GM19372 (cell line): ENCODE measurements at regions not wholly inside any gene's neighbourhood (a gene's known extent, or its start where the extent isn't known, plus 50 kb on each side); places are given as distances from the start of the nearest gene placed in this dataset.

Experiments
- ATAC-seq: cut with Tn5 transposase; IDR thresholded peaks from one replicate; pipeline ENCODE4 v1.9.1; 2021; ENCODE audit warnings: mild to moderate bottlenecking, low read depth, moderate library complexity; ENCODE audit not compliant: unreplicated experiment

GRCh38 chr5:1709171-1709803 lies 90.3 kb downstream of the MRPL36 start:
- ATAC-seq = no peak

- ATAC-seq = no peak
These were observed 91.0 kb downstream of the MRPL36 start for GRCh38 chr5:1708592-1709141.

- no peak for ATAC-seq
These were observed 92.2 kb downstream of the MRPL36 start for GRCh38 chr5:1707467-1707866.

GRCh38 chr5:1706428-1706827 lies 93.2 kb downstream of the MRPL36 start:
- ATAC-seq = no peak

GRCh38 chr5:1706021-1706420 lies 93.6 kb downstream of the MRPL36 start:
- no peak for ATAC-seq

- ATAC-seq = no peak
These were observed 95.0 kb downstream of the MRPL36 start for GRCh38 chr5:1704676-1705075.

GRCh38 chr5:1704266-1704665 lies 95.4 kb downstream of the MRPL36 start:
- no peak for ATAC-seq

GRCh38 chr5:1703352-1704050 lies 96.1 kb downstream of the MRPL36 start:
- ATAC-seq = no peak

GRCh38 chr5:1702318-1702717 lies 97.3 kb downstream of the MRPL36 start:
- ATAC-seq = no peak

GRCh38 chr5:1701884-1702283 lies 97.8 kb downstream of the MRPL36 start:
- ATAC-seq = no peak

GRCh38 chr5:1701216-1701864 lies 98.3 kb downstream of the MRPL36 start:
- no peak for ATAC-seq

GRCh38 chr5:1699394-1699793 lies 100.2 kb downstream of the MRPL36 start:
- ATAC-seq = no peak

GRCh38 chr5:1698589-1699316 lies 100.9 kb downstream of the MRPL36 start:
- ATAC-seq = no peak

- no peak for ATAC-seq
These were observed 107.3 kb downstream of the MRPL36 start for GRCh38 chr5:1692381-1692780.

- no peak for ATAC-seq
These were observed 112.2 kb downstream of the MRPL36 start for GRCh38 chr5:1687301-1687970.

- no peak for ATAC-seq
These were observed 113.4 kb downstream of the MRPL36 start for GRCh38 chr5:1686016-1686802.

- no peak for ATAC-seq
These were observed 114.6 kb downstream of the MRPL36 start for GRCh38 chr5:1685066-1685465.

GRCh38 chr5:1681955-1682354 lies 117.7 kb downstream of the MRPL36 start:
- ATAC-seq = no peak

GRCh38 chr5:1673042-1673677 lies 126.5 kb downstream of the MRPL36 start:
- ATAC-seq = no peak
